ENCODE measurements at regions not wholly inside any gene's neighbourhood (a gene's known extent, or its start where the extent isn't known, plus 50 kb on each side); places are given as distances from the start of the nearest gene placed in this dataset.

DNA sequence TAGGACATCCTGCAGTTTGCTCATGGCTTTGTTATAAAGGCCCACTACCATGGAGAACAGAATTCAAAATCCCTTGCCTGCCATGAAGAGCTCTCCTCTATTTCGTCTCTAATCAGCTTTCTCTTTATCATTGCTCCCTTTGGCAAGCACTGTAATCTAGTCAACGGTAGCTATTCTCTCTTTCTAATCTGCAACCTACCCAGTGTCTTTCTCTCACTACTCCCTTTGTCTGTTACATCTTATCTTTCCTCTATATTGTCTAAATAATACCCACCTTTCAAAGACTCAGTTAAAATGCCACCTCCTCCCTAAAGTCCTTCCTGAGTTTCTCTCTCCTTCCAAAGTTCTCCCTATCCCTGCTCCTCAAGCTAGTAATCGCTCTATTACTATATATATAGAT is 108.1 kb downstream of the FZD1 start:
- TF ChIP-seq POLR2AphosphoS5 (IDR thresholded peaks at IDR 0.05; ENCODE audit: borderline replicate concordance, low read depth, low read length), result no peak
- no peak for TF ChIP-seq EZH2 (IDR thresholded peaks at IDR 0.05)
- no peak for TF ChIP-seq FOXP2 (optimal IDR thresholded peaks at IDR 0.05; ENCODE audit: control extremely low read depth, extremely low read length, insufficient read depth)

Data from SK-N-MC (cell line).